Endodermal cell (in vitro differentiated cells): ENCODE measurements at regions not wholly inside any gene's neighbourhood (a gene's known extent, or its start where the extent isn't known, plus 50 kb on each side); places are given as distances from the start of the nearest gene placed in this dataset.

Experiments used
- DNase-seq: peaks from one replicate; pipeline ENCODE4 v3.0.0-alpha.2; 2017
- H3K27ac ChIP-seq: 2 replicates; pipeline ENCODE4 v1.5.1; 2013; ENCODE audit warnings: mild to moderate bottlenecking, low read depth, low read length, moderate library complexity
- H3K27me3 ChIP-seq: 2 replicates; pipeline ENCODE4 v1.6.1; 2013; ENCODE audit warnings: mild to moderate bottlenecking, low read length, moderate library complexity; ENCODE audit not compliant: insufficient read depth, control insufficient read depth, poor library complexity, severe bottlenecking
- H3K36me3 ChIP-seq: 2 replicates; pipeline ENCODE4 v1.7.0; 2013; ENCODE audit warnings: mild to moderate bottlenecking, low read length, moderate library complexity; ENCODE audit not compliant: control insufficient read depth, insufficient read depth
- H3K4me1 ChIP-seq: one replicate; pipeline ENCODE4 v1.7.0; 2013; ENCODE audit warnings: low read length; ENCODE audit not compliant: control insufficient read depth, insufficient read depth
- H3K4me3 ChIP-seq: 2 replicates; pipeline ENCODE4 v1.5.1; 2013; ENCODE audit warnings: mild to moderate bottlenecking, low read length, moderate library complexity
- H3K9ac ChIP-seq: 2 replicates; pipeline ENCODE4 v1.6.1; 2013; ENCODE audit warnings: mild to moderate bottlenecking, low read length, moderate library complexity; ENCODE audit not compliant: poor library complexity, severe bottlenecking; ENCODE audit errors: extremely low read depth
- H3K9me3 ChIP-seq: 2 replicates; pipeline ENCODE4 v1.6.1; 2013; ENCODE audit warnings: mild to moderate bottlenecking, low read length, moderate library complexity; ENCODE audit not compliant: control insufficient read depth
- H3K27ac Mint-ChIP-seq: 2 replicates; pipeline ENCODE4 v1.8.0; 2020; ENCODE audit warnings: mixed read lengths
- H3K27me3 Mint-ChIP-seq: 2 replicates; pipeline ENCODE4 v1.8.0; 2021; ENCODE audit warnings: mild to moderate bottlenecking, mixed read lengths; ENCODE audit not compliant: insufficient read depth
- H3K36me3 Mint-ChIP-seq: 2 replicates; pipeline ENCODE4 v1.8.0; 2020; ENCODE audit warnings: low read depth, mixed read lengths
- H3K4me1 Mint-ChIP-seq: 2 replicates; pipeline ENCODE4 v1.8.0; 2020; ENCODE audit warnings: mixed read lengths
- H3K4me3 Mint-ChIP-seq: 2 replicates; pipeline ENCODE4 v1.8.0; 2020; ENCODE audit warnings: mild to moderate bottlenecking, moderate library complexity, mixed read lengths
- H3K9me3 Mint-ChIP-seq: 2 replicates; pipeline ENCODE4 v1.8.0; 2020; ENCODE audit warnings: mild to moderate bottlenecking, mixed read lengths
- CTCF ChIP-seq: fragments of 200-600 bp; sonication (generic); conservative IDR thresholded peaks from 2 replicates; pipeline ENCODE4 v1.5.0; 2021; ENCODE audit warnings: antibody characterized with exemption, mild to moderate bottlenecking
- WGBS, 2 experiments: methylation state at CpG; one replicate each; pipeline versions ENCODE4 v1.1.5 to v1.1.7; 2013; ENCODE audit warnings: missing lambda C conversion rate in 2 of 2, mixed read lengths in 1 of 2; ENCODE audit not compliant: insufficient coverage in 1 of 2, insufficient read length in 1 of 2; 5-methylcytosine and 5-hydroxymethylcytosine counted together

GRCh38 chr7:19508124-19508523 is 200.7 kb downstream of the POLR1F start:
- Mint-ChIP-seq H3K27ac (no peak overlapping the region), H3K9me3 (no peaks in the 10 kb centered on the region), H3K4me1 (no peaks in the 10 kb centered on the region), H3K4me3 (no peak overlapping the region), H3K27me3 (no peaks in the 10 kb centered on the region), H3K36me3 (no peaks in the 10 kb centered on the region)
- Histone ChIP-seq H3K27ac (no peak overlapping the region), H3K9me3 (no peaks in the 10 kb centered on the region), H3K9ac (no peak overlapping the region), H3K36me3 (no peaks in the 10 kb centered on the region), H3K4me3 (no peak overlapping the region), H3K27me3 (no peaks in the 10 kb centered on the region), H3K4me1 (no peaks in the 10 kb centered on the region)
- DNase-seq = no peak
- 0 to 52% methylated on average over 1 to 2 of the region's 2 CpGs for WGBS, 2 experiments
- TF ChIP-seq CTCF = no peak

GRCh38 chr7:19491821-19492452 is 216.9 kb downstream of the POLR1F start:
- Mint-ChIP-seq H3K9me3 (peaks cover 14% of the 10 kb centered on the region), H3K27ac (no peak overlapping the region), H3K27me3 (no peaks in the 10 kb centered on the region), H3K4me1 (no peaks in the 10 kb centered on the region), H3K4me3 (no peak overlapping the region), H3K36me3 (no peaks in the 10 kb centered on the region)
- no peaks in the 10 kb centered on the region for H3K4me1 ChIP-seq
- no peak overlapping the region for H3K4me3 ChIP-seq
- 65 to 78% methylated on average over 5 to 7 of the region's 7 CpGs for WGBS, 2 experiments
- DNase-seq = no peak
- H3K9me3 ChIP-seq = peaks cover 26% of the 10 kb centered on the region
- H3K27ac ChIP-seq = no peak overlapping the region
- no peaks in the 10 kb centered on the region for H3K36me3 ChIP-seq
- TF ChIP-seq CTCF = peak; percentile 79
- no peaks in the 10 kb centered on the region for H3K27me3 ChIP-seq
- no peak overlapping the region for H3K9ac ChIP-seq

- H3K4me3 Mint-ChIP-seq = no peak overlapping the region
- no peak overlapping the region for H3K4me3 ChIP-seq
- H3K27ac ChIP-seq = no peak overlapping the region
- H3K9ac ChIP-seq = no peak overlapping the region
- H3K27me3 ChIP-seq = no peaks in the 10 kb centered on the region
- no peak overlapping the region for H3K27ac Mint-ChIP-seq
- 86 to 90% methylated on average over 1 to 5 of the region's 5 CpGs for WGBS, 2 experiments
- no peaks in the 10 kb centered on the region for H3K36me3 ChIP-seq
- peaks cover 31% of the 10 kb centered on the region for H3K9me3 ChIP-seq
- no peaks in the 10 kb centered on the region for H3K36me3 Mint-ChIP-seq
- H3K27me3 Mint-ChIP-seq = no peaks in the 10 kb centered on the region
- H3K4me1 Mint-ChIP-seq = no peaks in the 10 kb centered on the region
- H3K4me1 ChIP-seq = no peaks in the 10 kb centered on the region
- TF ChIP-seq CTCF = no peak
- H3K9me3 Mint-ChIP-seq = peaks cover 15% of the 10 kb centered on the region
- peak; percentile 45 for DNase-seq
Observed at GRCh38 chr7:19491371-19491770, 217.5 kb downstream of the POLR1F start.
